ENCODE measurements at regions not wholly inside any gene's neighbourhood (a gene's known extent, or its start where the extent isn't known, plus 50 kb on each side); places are given as distances from the start of the nearest gene placed in this dataset.
"Not testable (repeated sequence)": the region's sequence is repeated elsewhere in the genome, so short reads cannot be mapped to it uniquely, and the experiment has no call there.

DNA sequence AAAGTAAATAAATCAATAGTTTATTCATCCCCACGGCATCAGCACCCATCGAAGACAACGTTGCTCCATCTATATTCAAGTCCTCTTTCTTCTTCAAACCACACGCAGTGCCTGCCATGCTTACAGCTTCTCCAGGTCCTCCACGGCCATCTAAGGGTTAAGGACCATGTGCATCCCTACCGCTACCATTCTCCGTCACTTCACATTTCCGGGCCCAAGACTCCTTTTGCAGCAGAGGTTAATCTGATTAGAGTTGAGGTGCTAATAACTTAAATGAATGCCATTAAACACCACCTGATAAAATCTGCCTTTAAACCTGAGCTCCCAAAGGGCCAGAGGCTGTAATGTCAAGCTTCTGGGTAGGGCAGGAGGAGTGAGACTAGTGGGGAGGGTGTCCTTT, 79.7 kb upstream of the CCND2 start:
- FAIRE-seq: no peak

DNA sequence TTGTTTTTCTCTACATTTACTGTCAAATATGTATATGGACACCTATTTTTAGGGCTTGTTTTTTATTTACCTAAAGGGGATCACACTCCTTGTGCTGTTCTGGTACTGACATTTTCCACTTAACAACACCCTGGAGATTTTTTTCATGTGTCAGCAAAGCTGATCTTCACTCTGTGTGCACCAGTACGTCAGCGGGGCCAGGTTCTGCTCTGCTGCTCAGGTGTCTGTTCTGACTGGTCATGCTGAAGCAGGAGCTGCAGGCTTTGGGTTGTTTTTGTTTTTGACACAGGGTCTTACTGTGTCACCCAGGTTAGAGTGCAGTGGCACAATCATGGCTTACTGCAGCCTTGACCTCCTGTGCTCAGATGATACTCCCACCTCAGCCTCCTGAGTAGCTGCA, 81.9 kb upstream of the CCND2 start:
- FAIRE-seq (peak; percentile 50), DNase-seq (ENCODE audit: low spot score) (no peak)

More for the DNA sequence above, 79.7 kb upstream of the CCND2 start:
- no peak for DNase-seq (ENCODE audit: low spot score)

DNA sequence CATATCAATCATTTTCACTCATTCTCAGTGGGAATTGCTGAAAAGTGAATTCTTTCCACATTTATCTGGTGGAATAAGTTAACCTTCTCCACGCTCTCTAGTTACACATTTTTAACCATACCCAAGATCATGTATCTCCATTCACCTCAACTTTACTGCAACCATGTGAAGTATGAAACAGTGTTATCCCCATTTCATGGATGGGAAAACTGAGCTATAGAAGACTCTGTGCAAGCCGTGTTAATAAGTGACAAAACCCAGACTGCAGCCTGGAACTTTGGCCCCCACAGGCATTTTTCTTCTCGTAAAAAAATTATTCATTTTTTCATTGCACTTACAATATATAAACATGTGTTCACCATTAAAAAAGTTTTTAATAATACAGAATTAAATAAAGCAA, 82.4 kb upstream of the CCND2 start:
- no peak for DNase-seq (ENCODE audit: low spot score)
- no peak for FAIRE-seq

DNA sequence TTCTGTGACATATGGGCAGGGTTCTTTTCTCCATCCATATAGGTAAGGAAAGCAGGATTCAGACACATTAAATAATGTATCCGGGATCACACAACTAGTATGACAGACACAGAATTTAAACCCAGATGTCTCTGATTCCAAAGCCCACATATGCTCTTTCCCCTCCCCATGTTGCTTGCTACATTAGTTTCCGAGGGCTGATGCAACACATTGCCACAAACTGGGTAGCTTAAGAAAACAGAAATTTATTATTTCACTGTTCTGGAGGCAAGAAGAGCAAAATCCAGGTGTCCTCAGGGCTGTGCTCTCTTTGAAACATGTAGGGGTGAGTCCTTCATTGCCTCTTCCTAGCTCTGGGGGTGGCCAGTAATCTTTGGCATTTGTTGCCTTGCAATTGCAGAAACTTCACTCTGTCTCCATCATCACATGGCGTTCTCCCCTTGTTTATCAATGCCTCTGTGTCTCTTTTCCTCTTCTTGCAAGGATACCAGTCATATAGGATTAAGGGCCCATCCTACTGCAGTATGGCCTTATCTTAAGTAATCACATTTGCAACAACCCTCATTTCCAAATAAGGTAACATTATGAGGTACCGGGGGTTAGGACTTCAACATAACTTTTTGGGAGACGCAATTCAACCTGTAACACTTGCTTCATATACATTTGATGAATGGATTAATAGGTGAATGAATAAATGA, 83.0 kb upstream of the CCND2 start:
- DNase-seq (ENCODE audit: low spot score) (no peak), FAIRE-seq (no peak)

DNA sequence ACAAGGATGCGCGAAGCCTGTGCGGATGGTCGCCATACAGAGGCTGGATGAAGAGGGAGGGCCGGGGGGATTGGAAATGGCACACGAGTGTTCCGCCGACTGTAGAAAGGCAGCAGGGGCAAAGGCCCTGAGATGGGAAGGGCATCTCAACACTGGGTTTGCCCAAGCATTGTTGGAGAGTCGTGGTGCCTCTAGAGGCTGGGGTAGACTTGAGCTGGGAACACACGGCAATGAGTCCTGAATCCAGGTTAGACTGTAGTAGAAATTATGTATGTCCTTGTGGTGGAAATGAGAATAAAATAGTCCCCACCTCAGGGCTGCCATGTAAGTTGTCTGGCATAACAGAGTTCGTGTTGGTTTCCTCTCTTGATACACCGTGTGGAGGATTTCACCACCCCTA, 83.8 kb upstream of the CCND2 start:
- peak; percentile 5 for FAIRE-seq
- no peak for DNase-seq (ENCODE audit: low spot score)

DNA sequence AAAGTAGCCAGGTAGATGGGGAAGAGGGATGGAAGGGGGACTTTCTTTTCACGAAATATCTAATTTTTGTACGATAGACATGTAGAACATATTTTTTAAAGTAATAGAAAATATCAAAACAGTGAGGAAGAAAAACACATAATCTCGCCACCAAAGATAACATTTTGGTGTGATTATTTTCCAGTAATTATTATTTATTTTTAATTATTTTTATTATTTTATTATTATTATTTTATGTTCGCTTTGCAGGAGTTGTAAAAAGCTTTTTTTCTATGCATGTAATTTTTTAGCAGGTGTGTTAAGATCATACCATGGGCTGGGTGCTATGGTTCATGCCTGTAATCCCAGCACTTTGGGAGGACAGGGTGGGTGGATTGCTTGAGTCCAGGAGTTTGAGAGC, 85.6 kb upstream of the CCND2 start:
- FAIRE-seq: no peak
- DNase-seq (ENCODE audit: low spot score): no peak

DNA sequence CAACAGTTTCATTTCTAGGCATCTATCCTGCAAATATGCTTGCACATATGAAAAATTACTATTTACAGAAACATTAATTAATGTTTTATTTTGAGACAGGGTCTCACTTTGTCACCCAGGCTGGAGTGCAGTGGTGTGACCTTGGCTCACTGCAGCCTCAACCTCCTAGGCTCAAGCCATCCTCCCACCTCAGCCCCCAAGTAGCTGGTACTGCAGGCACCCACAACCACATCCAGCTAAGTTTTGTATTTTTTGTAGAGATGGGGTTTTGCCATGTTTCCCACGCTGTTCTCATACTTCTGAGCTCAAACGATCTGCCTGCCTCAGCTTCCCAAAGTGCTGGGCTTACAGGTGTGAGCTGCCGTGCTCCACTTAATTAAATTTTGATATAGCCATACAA, 86.2 kb upstream of the CCND2 start:
- not testable (repeated sequence) for FAIRE-seq; DNase-seq (ENCODE audit: low spot score)

DNA sequence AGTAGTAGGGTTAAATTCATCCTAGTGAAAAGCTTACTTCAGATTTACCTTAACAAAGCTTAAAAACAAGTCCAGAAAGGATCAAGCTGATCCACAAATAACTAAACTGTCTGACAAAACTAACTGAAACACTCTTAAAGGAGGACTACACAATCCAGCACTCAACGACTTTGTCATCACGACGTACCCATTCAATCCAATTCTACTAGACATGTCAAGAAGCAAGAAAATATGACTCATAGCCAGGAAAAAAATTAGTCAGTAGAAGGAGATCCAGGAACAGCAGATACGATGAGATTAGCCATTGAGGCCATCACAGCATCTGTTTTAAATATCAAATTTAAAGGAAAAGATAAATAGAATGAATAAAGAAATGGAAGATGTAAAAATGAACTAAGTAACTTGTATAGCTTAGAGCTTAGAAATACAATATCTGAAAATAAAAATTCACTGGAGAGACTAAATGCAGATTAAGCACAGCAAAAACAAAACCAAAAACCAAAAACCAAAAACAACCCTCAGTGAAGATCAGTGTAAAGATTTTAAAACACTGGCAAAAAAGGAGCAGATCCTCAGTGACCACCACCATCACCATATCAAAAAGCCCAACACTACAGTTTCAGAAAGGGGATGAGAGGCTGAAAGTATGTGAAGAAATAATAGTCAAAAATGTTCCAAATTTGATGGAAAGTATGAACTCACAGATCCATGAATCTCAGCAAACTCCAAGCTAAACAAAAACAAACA, 95.0 kb upstream of the CCND2 start:
- FAIRE-seq (no peak), DNase-seq (ENCODE audit: low spot score) (peak; percentile 39)

DNA sequence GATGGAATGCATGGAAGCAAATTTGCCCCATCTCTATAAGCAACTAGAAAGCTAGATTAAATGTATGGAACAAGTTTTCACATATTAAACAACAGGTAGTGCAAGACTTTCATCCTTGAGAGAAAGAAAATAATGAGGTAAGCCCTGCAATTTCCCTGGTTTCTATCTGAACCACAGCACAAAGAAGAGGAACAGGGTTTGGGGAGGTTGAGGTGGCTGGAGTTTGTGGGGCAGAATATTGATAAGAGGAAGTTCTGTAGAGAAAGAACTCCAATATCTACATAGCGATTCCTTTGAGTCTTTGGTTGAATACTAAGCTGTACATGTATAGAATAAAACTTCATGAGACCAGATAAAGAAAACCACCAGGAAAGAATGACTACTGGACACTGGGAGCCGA, 96.3 kb upstream of the CCND2 start:
- FAIRE-seq: no peak
- no peak for DNase-seq (ENCODE audit: low spot score)

DNA sequence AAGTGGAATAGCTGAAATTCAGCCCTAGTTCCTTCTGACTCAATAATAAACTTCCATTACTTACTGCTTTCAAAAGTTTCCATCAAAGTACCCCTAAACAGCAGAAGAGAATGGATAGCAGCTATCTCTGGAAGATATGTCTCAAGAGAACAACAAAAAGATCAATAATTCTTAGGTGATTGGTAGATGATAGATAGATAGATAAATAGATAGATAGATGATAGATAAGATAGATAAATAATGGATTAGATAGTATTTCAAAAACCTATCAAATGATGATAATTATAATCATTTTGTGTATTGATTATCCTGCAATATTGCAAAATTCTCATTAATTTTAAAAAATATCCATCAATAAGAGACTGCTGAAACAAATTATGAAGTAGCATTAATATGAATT, 97.4 kb upstream of the CCND2 start:
- DNase-seq (ENCODE audit: low spot score) (no peak), FAIRE-seq (no peak)

DNA sequence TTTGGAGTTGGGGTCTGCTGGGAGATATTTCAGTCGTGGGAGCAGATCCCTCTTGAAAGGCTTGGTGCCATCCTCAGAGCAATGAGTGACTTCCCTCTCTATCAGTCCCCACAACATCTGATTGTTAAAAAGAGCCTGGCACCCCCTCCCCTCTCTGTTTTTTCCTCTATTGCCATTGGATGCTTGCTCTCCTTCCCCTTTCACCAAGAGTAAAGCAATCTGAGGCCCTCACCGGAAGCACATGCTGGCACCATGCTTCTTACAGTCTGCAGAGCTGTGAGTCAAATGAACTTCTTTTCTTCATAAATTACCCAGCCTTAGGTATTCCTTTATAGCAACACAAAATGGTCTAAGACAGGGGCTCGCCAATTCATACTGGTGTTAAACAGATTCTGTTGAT, 99.1 kb upstream of the CCND2 start:
- FAIRE-seq (no peak), DNase-seq (ENCODE audit: low spot score) (no peak)

DNA sequence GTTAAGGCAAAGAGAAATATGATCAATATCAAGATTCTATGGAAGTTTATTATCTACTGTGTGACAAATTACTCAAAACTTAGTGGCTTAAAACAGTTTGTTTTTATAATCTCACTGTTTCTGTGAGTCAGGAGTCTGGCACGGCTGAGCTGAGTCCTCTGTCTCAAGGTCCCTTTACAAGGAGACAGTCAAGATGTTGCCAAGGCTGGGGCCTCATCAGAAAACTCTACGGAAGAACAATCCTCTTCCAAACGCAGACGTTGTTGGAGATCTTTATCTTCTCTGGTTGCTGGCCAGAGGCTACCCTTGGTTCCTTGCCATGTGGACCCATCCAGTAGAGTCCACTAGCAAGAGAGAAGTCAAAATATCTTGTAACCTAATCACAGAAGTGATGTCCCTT, 100.6 kb upstream of the CCND2 start:
- FAIRE-seq (peak; percentile 46), DNase-seq (ENCODE audit: low spot score) (no peak)

DNA sequence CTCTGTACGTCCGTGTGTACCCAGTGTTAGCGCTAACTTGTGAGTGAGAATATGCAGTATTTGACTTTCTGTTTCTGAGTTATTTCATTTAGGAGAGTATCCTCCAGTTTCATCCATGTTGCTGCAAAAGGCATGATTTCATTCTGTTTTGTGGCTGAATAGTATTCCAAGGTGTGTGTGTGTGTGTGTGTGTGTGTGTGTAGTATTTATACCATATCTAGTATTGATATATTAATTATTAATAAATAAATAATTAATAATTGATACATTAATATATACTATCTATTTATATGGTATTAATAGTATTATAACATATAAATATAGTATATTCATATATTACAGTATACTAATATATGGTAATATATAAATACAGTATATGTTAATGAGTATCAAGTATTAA, 101.8 kb upstream of the CCND2 start:
- DNase-seq (ENCODE audit: low spot score): no peak
- FAIRE-seq: peak; percentile 42

DNA sequence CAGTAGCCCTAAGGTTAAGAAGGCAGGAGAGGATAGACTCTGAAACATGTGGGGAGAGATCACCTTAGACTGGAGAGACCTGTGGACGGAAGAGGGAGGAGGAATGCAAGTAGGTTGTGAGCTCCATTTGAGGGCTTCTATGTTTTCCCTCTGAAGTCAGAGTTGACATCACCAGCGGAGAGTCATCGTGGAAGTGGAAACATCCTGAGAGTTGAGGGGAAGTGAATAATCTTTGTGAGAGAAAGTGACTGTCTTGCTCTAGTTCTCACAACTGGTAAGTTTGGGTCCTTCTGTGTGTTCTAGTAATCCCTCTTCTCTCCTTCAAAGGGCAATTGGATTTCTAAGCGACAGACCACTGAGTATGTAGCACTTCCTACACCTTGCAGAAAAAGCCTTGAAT, 103.6 kb upstream of the CCND2 start:
- FAIRE-seq (peak; percentile 48), DNase-seq (ENCODE audit: low spot score) (no peak)

DNA sequence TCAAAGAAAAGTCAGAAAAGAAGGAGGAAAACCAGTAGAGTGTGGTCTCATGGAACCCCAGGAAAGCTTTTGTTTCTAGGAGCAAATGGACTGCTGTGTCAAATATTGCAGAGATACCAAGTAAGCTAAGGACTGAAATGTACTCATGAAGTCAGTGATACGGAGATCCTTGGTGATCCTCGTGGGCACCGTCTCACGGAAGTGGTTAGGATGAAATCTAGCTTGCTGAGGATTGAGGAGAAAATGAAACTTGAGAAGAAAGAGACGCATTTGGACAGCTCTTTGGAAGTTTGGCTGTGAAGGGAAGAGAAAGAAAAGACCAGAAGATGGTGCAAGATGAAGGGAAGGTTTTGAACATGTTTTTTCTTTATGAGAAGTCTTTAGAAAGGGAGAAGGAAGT, 104.0 kb upstream of the CCND2 start:
- FAIRE-seq (no peak), DNase-seq (ENCODE audit: low spot score) (no peak)

DNA sequence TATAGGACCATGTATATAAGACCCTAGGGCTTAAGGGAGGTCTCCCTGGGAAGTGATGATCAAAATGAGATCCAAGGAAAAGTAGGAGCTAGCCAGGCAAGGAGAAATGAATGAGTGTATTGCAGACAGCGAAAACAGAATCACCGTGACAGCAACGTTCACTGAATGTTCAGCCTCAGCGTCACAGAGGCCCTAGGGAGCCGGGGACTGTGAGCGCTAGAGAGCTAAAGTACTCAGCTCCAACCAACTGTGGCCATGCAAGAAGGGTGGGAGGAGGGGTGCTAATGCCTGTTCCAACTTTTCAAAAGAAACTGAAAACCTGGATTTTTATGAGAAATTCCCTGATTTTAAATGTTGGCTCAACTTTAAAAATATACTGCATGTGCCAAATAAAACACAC, 105.5 kb upstream of the CCND2 start:
- FAIRE-seq (no peak), DNase-seq (ENCODE audit: low spot score) (no peak)

DNA sequence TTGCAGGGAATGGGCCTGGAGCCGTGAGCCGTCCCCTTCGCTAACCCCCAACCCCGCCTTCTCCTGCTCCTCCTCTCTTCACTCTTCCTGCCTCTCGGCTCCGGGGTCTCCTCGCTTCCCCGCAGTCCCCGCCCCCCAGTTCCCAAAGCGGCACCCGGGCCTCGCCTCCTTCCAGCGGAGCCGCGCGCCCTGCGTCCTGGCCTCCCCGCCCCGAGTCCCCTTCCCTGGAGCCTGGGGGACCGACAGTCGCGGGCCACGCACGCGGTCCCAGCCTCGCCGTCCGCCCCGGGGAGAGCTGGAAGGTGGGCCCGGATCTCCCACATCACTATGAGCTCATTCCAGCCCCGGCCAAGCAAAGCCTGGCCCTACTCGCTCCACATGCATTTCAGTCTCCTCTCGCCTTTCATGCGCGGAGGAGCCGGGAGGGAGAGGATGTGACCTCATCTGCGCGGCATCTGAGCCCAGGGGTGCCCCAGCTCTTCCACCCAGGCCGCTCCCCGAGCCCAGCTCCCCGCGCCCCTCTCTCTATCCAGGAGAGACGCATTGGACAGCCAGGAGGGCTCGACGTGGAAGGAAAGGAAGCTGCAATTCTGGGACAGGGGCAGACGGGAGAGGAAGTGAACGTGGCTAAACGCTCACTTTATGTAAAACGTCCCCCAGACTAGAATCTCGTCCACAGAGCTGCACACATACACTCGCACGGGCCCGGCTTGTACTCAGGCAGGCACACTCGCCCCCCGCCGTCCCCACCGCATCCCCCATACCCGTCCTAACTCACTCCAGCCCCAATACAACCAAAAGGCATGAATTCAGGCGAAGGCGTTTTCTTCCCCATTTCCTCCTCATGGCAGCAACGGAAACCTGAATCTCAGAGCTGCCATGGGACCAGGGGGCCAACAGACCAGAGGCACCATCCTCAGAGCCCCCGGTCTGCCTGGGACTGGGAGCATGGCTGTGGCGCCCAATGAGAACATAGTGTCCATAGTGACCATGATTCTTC, 108.7 kb upstream of the CCND2 start:
- DNase-seq (ENCODE audit: low spot score) (peak; percentile 89), FAIRE-seq (peak; percentile 84)

DNA sequence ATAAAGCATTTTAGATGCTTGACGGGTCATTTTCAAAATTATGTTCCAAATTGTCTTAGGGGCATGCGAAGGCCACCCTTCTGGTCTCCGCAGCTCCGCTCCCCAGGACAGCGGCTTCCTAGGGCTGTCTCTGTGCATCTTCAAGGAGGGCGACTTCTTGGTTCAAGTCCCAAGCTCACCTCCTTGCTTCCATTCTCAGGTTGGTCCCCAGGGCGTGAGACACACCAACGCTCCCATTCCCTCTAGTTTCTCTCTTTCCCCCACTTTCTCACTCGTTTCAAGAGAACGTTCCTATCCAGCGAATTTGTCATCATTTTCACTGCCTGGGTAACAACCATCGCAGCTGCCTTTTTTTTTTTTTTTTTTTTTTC, 109.4 kb upstream of the CCND2 start:
- no peak for FAIRE-seq

DNA sequence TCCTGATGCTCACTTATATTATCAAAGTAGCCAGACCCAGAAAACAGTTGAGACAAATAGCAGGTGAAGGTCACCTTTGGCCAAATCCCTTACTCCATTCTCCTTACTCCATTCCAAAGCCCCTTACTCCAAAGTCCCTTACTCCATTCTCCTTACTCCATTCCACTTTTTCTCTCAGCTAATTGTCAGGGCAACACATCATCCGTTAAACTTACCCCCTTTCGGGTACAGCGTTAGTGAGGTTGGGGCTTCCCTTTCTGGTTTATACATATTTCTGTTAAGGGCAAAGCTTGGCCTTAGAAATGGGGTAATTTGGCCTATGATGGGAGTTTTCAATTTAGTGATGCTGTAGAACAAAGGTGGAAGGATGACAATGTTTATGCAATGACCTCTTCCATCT, 111.8 kb upstream of the CCND2 start:
- no peak for DNase-seq (ENCODE audit: low spot score)
- FAIRE-seq: peak; percentile 91

More for the DNA sequence above, 109.4 kb upstream of the CCND2 start:
- no peak for DNase-seq (ENCODE audit: low spot score)

DNA sequence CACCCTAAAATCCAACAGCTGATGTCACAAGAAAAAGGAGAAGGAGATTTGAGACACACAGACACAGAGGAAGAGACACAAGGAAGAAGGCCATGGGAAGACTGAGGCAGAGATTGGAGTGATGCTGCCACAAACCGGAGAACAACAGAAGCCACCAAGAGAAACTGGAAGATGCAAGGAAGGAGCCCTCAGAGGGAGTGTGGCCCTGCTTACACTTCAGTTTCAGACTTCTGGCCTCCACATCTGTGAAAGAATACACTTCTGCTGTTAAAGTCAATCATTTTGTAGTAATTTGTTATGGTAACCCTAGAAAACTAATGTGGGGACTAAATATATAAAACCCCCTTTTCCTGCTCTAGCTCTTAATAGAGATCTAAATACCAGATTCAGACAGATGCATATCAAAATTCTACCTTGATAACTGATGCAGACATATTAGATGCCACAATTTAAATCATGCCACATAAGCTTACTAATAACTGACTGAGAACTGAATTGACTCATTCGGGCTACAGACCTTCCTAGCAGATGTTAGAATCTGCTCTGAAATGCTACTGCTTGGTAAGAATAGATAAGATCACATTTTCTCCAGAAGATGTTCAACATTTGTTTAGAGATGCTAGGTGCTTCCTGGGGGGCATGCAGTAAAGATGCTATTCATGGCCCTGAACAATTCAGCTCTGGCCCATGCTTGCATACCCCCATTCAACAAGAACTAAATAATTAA, 113.1 kb upstream of the CCND2 start:
- peak; percentile 42 for FAIRE-seq
- DNase-seq (ENCODE audit: low spot score): no peak

DNA sequence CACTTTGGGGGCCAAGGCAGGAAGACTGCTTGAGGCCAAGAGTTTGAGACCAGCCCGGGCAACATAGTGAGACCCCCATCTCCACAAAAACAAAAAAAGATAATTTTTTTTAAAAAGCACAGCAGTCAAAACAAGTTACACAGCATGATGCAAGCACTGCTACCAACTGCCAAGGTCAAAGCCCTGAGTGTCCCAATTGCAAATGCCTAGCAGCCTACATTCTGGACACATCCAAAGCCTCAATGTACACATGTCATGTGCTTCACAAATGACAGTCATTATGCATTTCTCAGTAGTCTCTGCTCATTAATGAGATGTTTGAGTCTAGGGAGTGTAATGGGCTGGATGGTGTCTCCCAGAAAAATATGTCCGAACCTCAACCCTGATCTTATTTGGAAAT, 113.7 kb upstream of the CCND2 start:
- DNase-seq (ENCODE audit: low spot score) (no peak), FAIRE-seq (no peak)

Measured in urothelium cell line (cell line).